ENCODE measurements at regions not wholly inside any gene's neighbourhood (a gene's known extent, or its start where the extent isn't known, plus 50 kb on each side); places are given as distances from the start of the nearest gene placed in this dataset.
"Not testable (repeated sequence)": the region's sequence is repeated elsewhere in the genome, so short reads cannot be mapped to it uniquely, and the experiment has no call there.

DNA sequence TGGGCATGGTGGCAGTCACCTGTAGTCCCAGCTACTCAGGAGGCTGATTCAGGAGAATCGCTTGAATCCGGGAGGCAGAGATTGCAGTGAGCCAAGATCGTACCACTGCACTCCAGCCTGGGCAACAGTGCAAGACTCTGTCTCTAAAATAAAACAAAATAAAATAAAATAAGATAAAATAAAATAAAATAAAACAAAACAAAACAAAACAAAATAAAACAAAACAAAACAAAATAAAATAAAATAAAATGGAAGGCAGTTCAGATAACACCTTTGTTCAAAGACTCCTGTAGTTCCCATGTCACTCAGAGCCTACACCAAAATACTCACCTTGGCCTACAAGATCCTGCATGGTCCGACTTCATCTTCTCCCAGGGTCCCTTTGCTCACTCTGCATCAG, 61.3 kb downstream of the SYF2 start:
- H3K4me1 ChIP-seq (ENCODE audit: insufficient read depth, low read length); H3K9me3 ChIP-seq (ENCODE audit: low read depth, low read length); H3K27me3 ChIP-seq (ENCODE audit: insufficient read depth, low read length); H3K4me3 ChIP-seq (ENCODE audit: low read length): not testable (repeated sequence)

DNA sequence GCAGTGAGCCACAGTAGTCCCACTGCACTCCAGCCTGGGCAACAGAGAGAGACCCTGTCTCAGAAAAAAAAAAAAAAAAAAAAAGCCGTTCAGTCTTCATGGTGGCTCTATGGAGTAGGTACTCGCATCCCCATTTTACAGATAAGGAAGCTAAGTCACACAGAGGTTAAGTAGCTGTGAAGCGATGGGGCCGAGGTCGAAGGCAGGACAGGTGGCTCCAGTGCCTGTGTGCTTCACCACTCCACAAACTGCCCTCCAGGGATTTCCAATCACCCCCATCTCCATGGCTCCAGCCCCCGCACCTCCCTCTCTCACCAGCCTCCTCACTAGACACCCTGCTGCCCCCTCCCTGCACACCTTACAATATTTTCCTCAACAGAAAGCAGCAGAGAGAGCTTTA, 61.9 kb downstream of the SYF2 start:
- no peak overlapping the region for H3K4me3 ChIP-seq (ENCODE audit: low read length)
- H3K4me1 ChIP-seq (ENCODE audit: insufficient read depth, low read length): no peaks in the 10 kb centered on the region
- no peaks in the 10 kb centered on the region for H3K27me3 ChIP-seq (ENCODE audit: insufficient read depth, low read length)
- no peaks in the 10 kb centered on the region for H3K9me3 ChIP-seq (ENCODE audit: low read depth, low read length)

DNA sequence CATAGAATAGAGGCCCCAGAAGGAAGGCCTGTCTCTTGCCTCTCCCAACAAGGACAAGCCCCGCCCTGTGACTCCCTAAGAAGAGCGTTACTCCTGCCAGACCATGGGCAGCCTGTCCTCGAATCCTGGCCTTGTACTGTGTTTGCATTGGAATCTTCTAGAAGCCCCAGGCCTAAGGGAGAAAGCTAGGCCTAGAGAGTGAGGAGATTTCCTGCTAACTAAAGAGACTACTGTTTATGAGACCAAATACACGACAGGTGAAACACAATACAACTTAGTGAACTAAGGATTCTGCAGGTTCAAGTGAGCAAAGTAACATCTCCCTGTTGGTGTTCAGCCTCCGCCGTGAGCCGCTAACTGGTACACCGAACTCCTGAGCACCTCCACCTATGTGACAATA, 62.7 kb downstream of the SYF2 start:
- no peaks in the 10 kb centered on the region for H3K4me1 ChIP-seq (ENCODE audit: insufficient read depth, low read length)
- no peak overlapping the region for H3K4me3 ChIP-seq (ENCODE audit: low read length)
- no peaks in the 10 kb centered on the region for H3K27me3 ChIP-seq (ENCODE audit: insufficient read depth, low read length)
- no peaks in the 10 kb centered on the region for H3K9me3 ChIP-seq (ENCODE audit: low read depth, low read length)

DNA sequence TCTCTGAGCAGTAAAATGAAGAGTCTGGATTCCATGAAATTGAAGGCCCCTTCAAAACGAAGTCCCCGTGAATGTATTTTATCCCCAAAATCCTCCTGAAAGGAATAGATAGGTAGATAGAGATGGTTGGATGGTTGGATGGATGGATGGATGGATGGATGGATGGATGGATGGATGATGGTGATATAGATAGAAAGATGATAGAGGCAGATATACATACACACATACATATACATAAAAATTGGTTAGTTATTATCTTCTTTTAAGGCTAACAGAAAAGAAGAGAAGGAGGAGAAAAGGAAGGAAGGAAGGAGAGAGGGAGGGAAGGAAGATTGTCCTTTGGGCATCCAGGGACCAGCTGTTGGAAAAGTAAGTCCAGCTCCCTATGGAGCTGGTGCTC, 63.1 kb downstream of the SYF2 start:
- no peaks in the 10 kb centered on the region for H3K27me3 ChIP-seq (ENCODE audit: insufficient read depth, low read length)
- H3K4me1 ChIP-seq (ENCODE audit: insufficient read depth, low read length): no peaks in the 10 kb centered on the region

DNA sequence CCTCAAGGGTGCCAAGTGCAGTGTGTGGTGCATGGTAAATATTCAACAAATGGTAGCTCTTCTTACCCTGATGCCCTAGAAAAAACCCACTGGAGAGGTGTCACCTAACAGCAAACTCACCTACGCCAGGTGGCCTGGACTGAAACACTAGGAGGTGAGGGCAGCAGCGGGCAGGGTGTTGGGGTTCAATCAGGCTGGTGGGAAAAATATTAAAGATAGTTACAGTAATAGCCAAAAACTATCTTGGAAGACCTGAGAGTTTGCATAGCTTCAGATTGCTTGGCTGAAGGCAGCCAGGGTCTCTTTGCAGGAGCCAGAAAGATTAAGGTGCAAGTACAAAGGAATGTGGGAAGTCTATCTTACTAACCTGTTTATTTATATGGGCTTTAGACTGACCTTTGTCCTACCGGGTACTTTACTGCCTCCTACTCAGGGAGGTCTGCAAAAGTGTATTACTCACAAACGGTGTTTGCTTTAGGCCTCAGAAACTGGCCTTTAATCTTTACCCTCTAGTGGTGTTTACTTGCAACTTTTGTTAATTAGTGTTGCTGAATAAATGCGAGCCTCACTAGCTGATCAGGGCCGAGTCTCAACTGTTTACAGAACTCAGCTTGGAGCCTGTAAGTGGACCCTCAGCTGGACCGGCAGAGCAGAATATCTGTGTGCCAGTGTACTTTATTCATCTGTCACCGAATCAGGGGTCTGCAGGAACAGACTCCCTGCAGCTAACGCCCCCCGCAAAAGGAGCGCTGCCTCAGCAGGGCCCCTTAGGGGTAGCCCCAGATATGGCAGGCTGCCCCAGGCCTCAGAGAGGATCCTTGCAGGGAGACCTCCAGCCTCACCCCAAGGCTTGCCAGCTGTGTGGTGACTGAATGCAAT, 63.9 kb downstream of the SYF2 start:
- Histone ChIP-seq H3K4me1 (ENCODE audit: insufficient read depth, low read length) (no peaks in the 10 kb centered on the region), H3K9me3 (ENCODE audit: low read depth, low read length) (no peaks in the 10 kb centered on the region), H3K4me3 (ENCODE audit: low read length) (no peak overlapping the region), H3K27me3 (ENCODE audit: insufficient read depth, low read length) (no peaks in the 10 kb centered on the region)

More for the DNA sequence above, 63.1 kb downstream of the SYF2 start:
- no peaks in the 10 kb centered on the region for H3K9me3 ChIP-seq (ENCODE audit: low read depth, low read length)
- H3K4me3 ChIP-seq (ENCODE audit: low read length): no peak overlapping the region

DNA sequence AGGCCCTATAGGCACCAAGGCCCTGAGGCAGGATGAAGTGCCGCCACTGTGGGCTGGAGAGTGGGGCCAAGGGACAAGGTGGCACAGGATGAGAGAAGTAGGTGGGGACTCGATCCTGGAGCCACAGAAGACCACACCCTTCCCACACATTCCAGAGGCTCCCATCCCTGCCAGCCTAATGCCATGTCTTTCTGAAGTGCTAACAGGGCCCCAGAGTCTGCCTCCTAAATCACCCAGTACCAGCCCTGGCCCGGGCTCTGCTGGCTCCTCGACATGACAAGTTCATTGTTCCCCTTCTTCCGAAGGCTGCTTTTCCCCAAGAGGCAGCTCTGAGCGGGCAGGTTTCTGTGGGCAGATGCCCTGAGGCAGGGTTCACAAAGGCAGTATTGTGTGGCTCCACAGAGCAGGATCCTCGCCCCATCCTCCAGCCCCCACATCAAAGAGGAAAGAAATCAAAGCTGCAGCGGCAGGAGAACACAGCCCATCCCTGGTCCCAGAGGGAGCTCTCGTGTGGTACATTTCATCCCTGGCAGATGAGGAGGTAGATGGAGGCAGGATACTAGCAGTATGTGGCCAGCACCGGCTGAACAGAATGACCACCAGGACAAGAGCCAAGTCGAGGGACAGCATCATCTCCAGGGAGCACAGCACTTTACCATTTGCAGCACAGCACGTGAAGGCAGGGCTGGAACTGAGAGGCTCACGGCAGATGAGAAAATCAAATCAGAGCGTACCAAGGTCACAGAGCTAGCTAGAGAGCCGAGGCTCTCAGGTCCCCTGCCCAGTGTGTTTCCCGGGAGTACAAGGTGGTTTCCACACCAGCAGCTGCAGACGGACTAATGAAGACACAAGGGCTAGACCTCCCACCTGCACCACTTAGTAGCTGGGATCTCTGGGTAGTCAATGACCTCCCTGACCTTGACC, 64.8 kb downstream of the SYF2 start:
- Histone ChIP-seq H3K9me3 (ENCODE audit: low read depth, low read length) (no peaks in the 10 kb centered on the region), H3K27me3 (ENCODE audit: insufficient read depth, low read length) (no peaks in the 10 kb centered on the region), H3K4me3 (ENCODE audit: low read length) (no peak overlapping the region), H3K4me1 (ENCODE audit: insufficient read depth, low read length) (no peaks in the 10 kb centered on the region)

DNA sequence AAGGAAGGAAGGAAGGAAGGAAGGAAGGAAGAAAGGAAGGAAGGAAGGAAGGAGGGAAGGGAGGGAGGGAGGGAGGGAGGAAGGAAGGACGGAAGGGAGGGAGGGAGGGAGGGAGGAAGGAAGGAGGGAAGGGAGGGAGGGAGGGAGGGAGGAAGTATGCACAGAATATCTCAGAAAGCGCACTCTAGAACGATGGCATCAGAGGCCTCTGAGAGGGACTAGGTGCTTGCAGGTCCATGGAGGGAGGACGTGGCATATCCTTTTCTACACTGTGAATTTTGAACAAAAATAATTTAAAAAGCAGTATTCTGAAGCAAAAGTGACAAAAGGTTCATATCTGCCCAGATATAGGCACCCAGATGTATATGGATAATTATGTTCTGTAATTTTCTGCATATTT, 65.5 kb downstream of the SYF2 start:
- Histone ChIP-seq H3K27me3 (ENCODE audit: insufficient read depth, low read length) (no peaks in the 10 kb centered on the region), H3K9me3 (ENCODE audit: low read depth, low read length) (no peaks in the 10 kb centered on the region), H3K4me3 (ENCODE audit: low read length) (no peak overlapping the region), H3K4me1 (ENCODE audit: insufficient read depth, low read length) (no peaks in the 10 kb centered on the region)

DNA sequence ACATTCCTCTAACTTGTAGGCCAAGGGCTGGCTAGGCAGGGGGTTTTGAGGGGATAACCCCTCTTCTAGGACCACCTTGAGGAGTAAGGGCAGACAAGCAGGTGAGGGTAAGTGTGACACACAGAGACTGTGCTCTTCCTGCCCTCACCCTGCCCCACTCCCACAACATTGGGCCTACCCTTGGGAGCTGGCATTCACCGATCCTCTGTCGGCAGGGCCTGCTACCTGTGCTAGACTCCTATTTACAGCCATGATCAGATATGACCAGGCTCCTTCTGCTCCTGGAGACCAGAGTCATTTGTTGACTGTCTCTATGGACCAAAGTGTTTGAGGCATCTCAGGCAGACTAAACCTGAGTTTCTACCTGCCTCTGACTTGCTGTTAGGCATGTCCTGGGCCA, 68.3 kb downstream of the SYF2 start:
- no peaks in the 10 kb centered on the region for H3K9me3 ChIP-seq (ENCODE audit: low read depth, low read length)
- no peak overlapping the region for H3K4me3 ChIP-seq (ENCODE audit: low read length)
- no peaks in the 10 kb centered on the region for H3K27me3 ChIP-seq (ENCODE audit: insufficient read depth, low read length)
- H3K4me1 ChIP-seq (ENCODE audit: insufficient read depth, low read length): no peaks in the 10 kb centered on the region

DNA sequence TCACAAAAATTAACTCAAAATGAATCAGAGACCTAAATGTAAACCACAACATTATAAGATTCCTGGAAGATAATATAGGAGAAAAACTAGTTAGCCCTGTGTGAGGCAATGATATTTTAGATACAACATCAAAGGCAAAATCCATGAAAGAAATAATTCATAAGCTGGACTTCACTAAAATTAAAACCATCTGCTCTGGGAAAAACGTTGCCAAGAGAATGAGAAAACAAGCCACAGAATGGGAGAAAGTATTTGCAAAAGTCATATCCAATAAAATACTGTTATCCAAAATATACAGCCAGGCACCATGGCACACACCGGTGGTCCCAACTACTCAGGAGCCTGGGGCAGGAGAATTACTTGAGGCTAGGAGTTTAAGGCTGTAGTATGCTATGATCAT, 70.3 kb downstream of the SYF2 start:
- Histone ChIP-seq H3K4me1 (ENCODE audit: insufficient read depth, low read length) (no peaks in the 10 kb centered on the region), H3K9me3 (ENCODE audit: low read depth, low read length) (no peaks in the 10 kb centered on the region), H3K4me3 (ENCODE audit: low read length) (no peak overlapping the region), H3K27me3 (ENCODE audit: insufficient read depth, low read length) (no peaks in the 10 kb centered on the region)

DNA sequence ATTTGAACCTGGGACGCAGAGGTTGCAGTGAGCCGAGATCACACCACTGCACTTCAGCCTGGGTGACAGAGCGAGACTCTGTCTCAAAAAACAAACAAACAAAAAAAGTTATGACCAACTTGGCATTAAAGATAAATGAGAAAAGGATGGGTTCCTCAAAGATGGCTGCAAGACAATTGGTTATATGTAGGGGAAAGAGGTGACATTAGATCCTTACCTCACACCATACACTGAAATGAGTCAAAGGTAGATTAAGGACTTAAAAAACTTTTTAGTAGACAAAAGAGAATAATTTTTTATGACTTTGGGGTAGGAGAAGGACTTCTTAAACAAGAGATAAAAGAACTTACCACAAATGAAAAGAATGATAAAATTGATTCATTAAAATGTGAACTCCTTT, 74.5 kb downstream of the SYF2 start:
- Histone ChIP-seq H3K4me1 (ENCODE audit: insufficient read depth, low read length) (no peaks in the 10 kb centered on the region), H3K27me3 (ENCODE audit: insufficient read depth, low read length) (peaks cover 2% of the 10 kb centered on the region), H3K4me3 (ENCODE audit: low read length) (no peak overlapping the region), H3K9me3 (ENCODE audit: low read depth, low read length) (no peaks in the 10 kb centered on the region)

DNA sequence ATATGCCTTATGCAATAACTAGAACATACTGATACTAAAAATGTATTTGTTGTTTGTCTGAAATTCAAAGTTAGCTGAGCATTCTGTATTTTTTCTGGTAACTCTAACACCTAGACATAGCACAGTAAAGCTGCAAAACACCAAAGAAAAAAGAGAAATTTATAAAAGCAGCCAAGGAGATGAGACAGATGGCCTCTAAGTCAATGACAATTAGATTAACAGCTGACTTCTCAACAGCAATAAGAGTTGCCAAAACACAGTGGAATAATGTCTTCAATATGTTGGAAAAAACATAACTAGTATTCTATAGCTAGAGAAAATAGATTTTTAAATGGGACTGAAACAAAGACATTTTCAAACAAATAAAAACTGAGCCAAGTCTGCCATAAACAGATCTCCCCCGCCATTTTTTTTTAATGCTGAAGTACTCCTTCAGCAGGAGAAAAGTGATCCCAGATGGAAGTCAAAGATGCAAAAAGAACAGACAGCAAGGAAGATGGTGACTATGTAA, 81.3 kb downstream of the SYF2 start:
- Histone ChIP-seq H3K27me3 (ENCODE audit: insufficient read depth, low read length) (peaks cover 11% of the 10 kb centered on the region), H3K4me1 (ENCODE audit: insufficient read depth, low read length) (no peaks in the 10 kb centered on the region), H3K9me3 (ENCODE audit: low read depth, low read length) (no peaks in the 10 kb centered on the region), H3K4me3 (ENCODE audit: low read length) (no peak overlapping the region)

DNA sequence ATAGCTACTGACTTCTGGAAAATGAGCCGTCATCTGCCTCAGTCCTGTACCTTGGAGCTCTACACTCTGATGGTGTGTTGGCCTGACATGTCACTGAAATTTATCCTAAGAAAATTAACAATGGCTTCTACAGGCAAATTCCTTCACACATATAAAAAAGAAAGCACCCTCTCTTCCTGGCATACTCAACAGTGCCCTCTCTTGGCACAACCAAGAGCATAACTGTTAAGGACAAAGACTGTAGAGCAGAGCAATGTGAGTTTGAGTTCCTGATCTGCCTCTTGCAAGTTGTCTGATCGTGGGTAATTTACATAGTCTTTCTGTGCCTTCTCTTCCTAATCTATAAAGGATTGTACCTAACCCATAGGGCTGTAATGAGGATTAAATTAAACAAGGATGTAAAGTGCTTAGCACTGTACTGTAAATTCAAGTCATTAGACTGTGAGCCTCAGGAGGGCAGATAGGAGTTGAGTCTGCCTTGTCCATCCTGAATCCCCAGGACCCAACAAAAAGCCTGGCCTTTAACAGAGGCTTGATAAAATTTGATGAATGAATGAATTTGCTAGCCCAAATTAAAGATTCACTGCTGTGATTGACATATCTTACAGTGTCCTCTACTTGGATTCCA, 83.5 kb downstream of the SYF2 start:
- no peak overlapping the region for H3K4me3 ChIP-seq (ENCODE audit: low read length)
- H3K4me1 ChIP-seq (ENCODE audit: insufficient read depth, low read length): no peaks in the 10 kb centered on the region
- peaks cover 11% of the 10 kb centered on the region for H3K27me3 ChIP-seq (ENCODE audit: insufficient read depth, low read length)
- H3K9me3 ChIP-seq (ENCODE audit: low read depth, low read length): no peaks in the 10 kb centered on the region

DNA sequence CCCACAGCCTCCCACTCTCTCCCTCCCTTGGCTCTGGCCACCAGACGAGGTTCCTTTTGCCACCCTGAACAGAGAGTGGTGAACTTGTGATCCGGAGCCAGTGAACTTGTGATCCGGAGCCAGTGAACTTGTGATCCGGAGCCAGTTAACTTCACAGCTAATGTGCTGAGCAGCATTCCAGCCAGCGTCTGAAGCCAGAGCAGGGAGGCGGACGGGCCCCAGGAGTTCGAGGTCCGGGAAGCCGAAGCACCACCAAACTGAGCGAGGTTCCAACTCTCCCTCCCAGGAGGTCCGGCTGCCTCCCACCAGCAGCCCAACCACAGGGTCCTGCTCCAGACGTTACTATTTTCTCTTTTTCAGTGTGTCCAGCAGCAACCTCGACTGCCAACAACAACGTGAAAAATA, 85.8 kb downstream of the SYF2 start:
- H3K9me3 ChIP-seq (ENCODE audit: low read depth, low read length): no peaks in the 10 kb centered on the region
- peaks cover 9% of the 10 kb centered on the region for H3K27me3 ChIP-seq (ENCODE audit: insufficient read depth, low read length)
- H3K4me3 ChIP-seq (ENCODE audit: low read length): no peak overlapping the region
- H3K4me1 ChIP-seq (ENCODE audit: insufficient read depth, low read length): no peaks in the 10 kb centered on the region

DNA sequence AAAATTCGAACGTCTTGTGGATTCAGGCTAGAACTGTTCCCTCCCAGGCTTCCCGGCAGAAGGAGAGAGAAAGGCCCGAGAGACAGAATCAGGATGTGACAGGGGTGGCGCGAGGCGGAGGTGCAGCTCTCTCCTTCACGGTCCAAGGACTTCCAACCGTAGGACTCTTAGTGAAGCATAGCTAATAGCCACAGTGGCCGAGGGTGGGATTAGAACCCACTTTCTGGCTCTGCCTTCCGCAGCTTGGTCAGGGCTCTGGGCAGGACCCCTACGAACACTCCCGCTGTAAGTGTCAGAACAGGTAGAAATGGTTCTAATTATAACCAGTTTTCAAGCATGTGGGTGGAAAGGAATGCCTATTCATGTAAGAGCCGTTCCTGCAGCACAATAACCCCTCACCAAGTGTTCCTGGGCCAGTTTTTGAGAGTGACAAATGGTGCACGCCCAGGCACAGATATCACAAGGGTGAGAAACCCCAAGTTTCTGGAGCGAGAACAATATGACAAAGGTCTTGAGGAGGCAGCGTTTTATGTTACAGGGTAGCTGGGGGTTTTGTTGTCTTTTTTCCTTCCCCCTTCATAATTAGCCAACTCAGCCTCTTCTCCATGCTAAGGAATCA, 86.4 kb downstream of the SYF2 start:
- Histone ChIP-seq H3K4me3 (ENCODE audit: low read length) (no peak overlapping the region), H3K9me3 (ENCODE audit: low read depth, low read length) (no peaks in the 10 kb centered on the region), H3K4me1 (ENCODE audit: insufficient read depth, low read length) (no peaks in the 10 kb centered on the region), H3K27me3 (ENCODE audit: insufficient read depth, low read length) (peaks cover 9% of the 10 kb centered on the region)

Measured in mononuclear cell (primary cell).